AG10803 (cell line): ENCODE measurements at regions not wholly inside any gene's neighbourhood (a gene's known extent, or its start where the extent isn't known, plus 50 kb on each side); places are given as distances from the start of the nearest gene placed in this dataset.

ENCODE experiments used
- DNase-seq: peaks from one replicate; pipeline ENCODE4 v3.0.0; 2010; ENCODE audit warnings: low read depth
- H3K4me3 ChIP-seq: 2 replicates; pipeline ENCODE4 v1.5.1; 2011; ENCODE audit warnings: mild to moderate bottlenecking, low read length, control low read depth
- TF ChIP-seq, protein P1 (sequence below): conservative IDR thresholded peaks from 2 replicates; pipeline ENCODE4 v1.5.1; 2011; ENCODE audit warnings: mild to moderate bottlenecking, low read length, control low read depth, inconsistent platforms

DNA sequence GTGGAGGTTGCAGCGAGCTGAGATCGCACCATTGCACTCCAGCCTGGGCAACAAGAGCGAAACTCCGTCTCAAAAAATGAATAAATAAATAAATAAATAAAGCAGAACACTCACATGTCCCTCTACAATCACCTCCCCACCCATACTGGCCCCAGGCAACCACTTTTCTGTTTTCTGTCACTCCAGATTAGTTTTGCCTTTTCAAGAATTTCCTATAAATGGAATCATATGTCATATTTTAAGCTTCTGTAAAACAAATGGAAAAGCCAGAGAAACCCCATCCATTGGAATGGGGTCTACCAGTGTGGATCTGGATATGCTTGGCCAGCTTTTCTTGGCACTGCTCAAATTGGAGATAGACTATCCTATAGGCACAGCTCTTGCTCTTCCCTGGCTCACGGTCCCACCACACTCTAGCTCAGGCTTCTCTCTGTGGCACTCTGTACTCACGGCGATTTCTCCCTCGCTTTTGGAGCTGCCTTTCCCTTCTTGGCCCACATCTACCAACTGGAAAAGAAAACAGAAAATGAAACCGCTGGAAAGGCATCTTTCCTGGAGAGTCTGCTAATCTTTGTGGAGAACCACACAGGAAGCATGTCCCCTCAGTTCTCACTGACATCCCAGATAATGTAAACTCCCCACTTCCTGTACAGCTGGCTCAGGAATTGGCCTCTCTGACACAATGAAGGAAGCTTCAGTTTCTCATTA, 210.1 kb downstream of the JCAD start:
- peak overlapping the region; percentile 39 for H3K4me3 ChIP-seq
- peak; percentile 71 for DNase-seq
- TF ChIP-seq, protein P1, sequence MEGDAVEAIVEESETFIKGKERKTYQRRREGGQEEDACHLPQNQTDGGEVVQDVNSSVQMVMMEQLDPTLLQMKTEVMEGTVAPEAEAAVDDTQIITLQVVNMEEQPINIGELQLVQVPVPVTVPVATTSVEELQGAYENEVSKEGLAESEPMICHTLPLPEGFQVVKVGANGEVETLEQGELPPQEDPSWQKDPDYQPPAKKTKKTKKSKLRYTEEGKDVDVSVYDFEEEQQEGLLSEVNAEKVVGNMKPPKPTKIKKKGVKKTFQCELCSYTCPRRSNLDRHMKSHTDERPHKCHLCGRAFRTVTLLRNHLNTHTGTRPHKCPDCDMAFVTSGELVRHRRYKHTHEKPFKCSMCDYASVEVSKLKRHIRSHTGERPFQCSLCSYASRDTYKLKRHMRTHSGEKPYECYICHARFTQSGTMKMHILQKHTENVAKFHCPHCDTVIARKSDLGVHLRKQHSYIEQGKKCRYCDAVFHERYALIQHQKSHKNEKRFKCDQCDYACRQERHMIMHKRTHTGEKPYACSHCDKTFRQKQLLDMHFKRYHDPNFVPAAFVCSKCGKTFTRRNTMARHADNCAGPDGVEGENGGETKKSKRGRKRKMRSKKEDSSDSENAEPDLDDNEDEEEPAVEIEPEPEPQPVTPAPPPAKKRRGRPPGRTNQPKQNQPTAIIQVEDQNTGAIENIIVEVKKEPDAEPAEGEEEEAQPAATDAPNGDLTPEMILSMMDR = no peak

DNA sequence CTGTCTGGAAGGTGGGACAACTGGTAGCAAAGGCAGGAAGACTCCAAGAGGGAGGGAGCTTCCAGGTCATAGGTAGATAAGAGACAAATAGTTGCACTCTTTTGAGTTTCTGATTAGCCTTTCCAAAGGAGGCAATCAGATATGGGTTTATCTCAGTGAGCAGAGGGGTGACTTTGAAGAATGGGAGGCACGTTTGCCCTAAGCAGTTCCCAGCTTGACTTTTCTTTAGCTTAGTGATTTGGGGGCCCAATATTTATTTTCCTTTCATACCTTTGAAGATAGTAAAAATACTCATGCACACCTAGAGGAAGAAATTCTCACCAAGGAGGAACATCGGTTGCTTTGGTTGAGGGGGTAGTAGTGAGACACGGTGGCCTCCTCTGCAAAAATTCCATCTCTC, 212.1 kb upstream of the SVIL start:
- TF ChIP-seq, protein P1 = no peak
- no peak for DNase-seq
- no peak overlapping the region for H3K4me3 ChIP-seq

- TF ChIP-seq, protein P1 = no peak
- H3K4me3 ChIP-seq = no peak overlapping the region
- no peak for DNase-seq
Observed at GRCh38 chr10:29845166-29845565, 210.4 kb upstream of the SVIL start.

- H3K4me3 ChIP-seq = no peak overlapping the region
- TF ChIP-seq, protein P1 = no peak
- DNase-seq = no peak
Observed at GRCh38 chr10:29843143-29843542, 208.4 kb upstream of the SVIL start.

- TF ChIP-seq, protein P1 = no peak
- peak; percentile 56 for DNase-seq
- H3K4me3 ChIP-seq = no peak overlapping the region
Observed at GRCh38 chr10:29841724-29842649, 207.2 kb upstream of the SVIL start.

DNA sequence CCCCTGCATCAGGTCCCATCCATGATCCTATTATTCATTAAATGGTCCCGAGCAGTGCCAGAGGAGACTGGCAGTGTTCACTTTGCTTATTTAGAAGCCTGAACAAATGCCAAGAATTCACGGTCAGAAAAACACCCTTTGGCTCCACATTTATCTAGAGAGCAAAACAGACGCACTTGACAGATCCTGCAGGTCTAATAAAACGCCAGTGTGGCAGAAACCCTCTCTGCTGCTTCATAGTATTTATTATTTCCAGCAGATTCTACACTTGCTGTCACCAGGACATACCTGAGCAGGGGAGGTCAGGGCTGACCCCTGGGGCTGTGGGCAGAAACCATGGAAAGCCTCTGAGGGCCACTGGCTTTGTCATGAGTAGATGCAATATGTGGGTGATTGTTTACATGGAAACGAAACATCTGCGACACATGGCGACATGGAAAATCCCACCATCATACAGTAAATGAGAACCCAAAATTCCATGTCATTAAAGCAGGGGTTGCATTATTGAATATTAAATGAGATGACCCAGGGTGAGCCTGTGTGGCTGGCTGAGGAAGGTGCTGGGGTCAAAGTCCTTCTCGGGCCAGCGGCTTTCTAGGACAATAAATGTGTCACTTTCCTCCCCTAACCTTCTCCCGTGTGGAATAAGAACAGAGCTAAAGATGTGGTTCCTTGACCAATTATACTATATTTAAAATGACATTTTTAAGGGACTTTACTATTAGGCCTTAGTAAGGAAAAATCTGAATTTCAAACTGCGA, 205.9 kb upstream of the SVIL start:
- TF ChIP-seq, protein P1 = no peak
- DNase-seq = no peak
- no peak overlapping the region for H3K4me3 ChIP-seq
